ENCODE measurements at regions not wholly inside any gene's neighbourhood (a gene's known extent, or its start where the extent isn't known, plus 50 kb on each side); places are given as distances from the start of the nearest gene placed in this dataset.

- TF ChIP-seq EZH2phosphoT487 (IDR thresholded peaks at IDR 0.05; ENCODE audit: insufficient read depth, low read depth) = no peak
- no peak for TF ChIP-seq EZH2 (IDR thresholded peaks at IDR 0.05; ENCODE audit: insufficient read depth, poor library complexity, severe bottlenecking)
Measured at GRCh38 chr5:124105326-124105725, 593.3 kb downstream of the CSNK1G3 start.
